ENCODE measurements at regions not wholly inside any gene's neighbourhood (a gene's known extent, or its start where the extent isn't known, plus 50 kb on each side); places are given as distances from the start of the nearest gene placed in this dataset.
"Not testable (repeated sequence)": the region's sequence is repeated elsewhere in the genome, so short reads cannot be mapped to it uniquely, and the experiment has no call there.

DNA sequence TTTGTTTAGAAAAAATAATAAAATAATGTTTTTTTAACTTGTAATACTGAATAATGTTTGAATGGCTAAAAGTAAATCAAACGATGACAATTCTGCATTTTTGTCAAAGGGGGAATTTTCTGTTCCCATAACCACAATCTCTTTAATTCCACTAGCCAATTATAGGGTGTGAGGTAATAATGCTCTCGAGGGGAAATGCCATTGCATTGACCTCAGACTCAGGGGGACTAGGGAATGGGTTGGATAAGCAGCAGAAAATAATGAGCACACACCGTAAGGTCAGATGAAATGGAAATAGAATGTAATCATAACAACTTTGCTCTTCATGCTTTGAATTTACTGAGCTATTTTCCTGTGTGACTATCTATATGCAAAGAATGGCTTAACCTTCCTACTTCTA, 584.7 kb downstream of the RFPL4B start:
- TF ChIP-seq, protein P1, sequence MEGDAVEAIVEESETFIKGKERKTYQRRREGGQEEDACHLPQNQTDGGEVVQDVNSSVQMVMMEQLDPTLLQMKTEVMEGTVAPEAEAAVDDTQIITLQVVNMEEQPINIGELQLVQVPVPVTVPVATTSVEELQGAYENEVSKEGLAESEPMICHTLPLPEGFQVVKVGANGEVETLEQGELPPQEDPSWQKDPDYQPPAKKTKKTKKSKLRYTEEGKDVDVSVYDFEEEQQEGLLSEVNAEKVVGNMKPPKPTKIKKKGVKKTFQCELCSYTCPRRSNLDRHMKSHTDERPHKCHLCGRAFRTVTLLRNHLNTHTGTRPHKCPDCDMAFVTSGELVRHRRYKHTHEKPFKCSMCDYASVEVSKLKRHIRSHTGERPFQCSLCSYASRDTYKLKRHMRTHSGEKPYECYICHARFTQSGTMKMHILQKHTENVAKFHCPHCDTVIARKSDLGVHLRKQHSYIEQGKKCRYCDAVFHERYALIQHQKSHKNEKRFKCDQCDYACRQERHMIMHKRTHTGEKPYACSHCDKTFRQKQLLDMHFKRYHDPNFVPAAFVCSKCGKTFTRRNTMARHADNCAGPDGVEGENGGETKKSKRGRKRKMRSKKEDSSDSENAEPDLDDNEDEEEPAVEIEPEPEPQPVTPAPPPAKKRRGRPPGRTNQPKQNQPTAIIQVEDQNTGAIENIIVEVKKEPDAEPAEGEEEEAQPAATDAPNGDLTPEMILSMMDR (IDR thresholded peaks at IDR 0.05), result no peak
- DNase-seq (ENCODE audit: low spot score) (no peak), ATAC-seq (ENCODE audit: low FRiP score) (no peak)

DNA sequence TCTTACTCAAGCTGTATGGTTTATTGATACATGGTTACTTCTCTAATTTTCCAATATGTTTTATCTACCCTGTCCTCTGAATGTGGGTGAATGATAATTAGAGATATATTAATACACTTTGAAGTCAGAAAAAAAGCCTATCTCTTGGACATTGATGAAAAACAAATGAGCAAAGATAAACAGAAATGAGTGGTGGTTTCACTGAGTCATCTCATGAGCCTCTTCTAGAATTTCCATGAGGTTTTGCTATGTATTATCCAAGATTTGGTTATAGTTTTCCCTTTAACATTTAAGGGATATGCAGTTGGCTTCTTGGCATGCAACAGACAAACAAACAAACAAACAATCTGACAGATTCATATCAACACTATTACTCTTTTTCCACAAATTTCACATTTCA, 586.8 kb downstream of the RFPL4B start:
- DNase-seq (ENCODE audit: low spot score) (no peak), ATAC-seq (ENCODE audit: low FRiP score) (no peak)
- TF ChIP-seq, protein P1 (IDR thresholded peaks at IDR 0.05), result no peak

DNA sequence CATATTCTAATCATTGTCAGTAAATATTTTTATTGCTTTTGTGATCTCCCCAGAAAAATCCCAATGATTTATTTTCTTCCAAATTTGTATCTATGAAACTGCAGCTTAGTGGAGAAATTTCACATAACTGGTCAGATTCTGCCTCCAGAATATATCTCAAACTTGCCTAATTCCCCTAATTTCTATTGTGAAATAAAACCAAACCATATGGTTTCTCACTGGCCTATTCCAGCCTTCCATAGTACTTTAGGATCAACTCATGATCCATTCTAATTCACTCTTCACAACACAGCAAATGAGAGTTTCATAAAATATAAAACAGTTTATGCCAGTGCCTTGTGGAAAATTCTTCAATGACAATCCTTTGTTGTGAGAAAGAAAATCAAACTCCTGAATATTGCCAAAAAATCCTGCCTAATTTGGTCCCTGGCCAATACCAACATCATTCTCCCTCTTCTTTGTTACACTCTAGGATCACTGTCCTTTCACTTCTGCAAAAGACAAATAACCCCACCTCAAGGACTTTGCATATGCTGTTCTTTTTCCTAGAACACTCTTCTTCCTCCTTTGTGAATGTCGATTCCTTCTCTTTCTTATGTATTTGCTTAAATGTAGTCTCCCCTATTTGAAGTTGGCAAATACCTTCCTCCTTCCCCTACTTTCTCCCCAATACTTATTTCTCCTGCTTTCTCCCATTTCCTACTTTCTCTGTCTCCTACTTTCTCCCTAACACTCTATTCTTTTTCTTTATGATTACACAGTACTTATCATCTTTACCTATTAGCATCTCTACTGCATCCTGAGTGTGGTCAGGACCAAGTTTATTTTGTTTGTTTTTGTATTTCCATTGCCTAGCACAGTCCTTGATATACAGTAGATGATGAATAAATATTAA, 587.5 kb downstream of the RFPL4B start:
- TF ChIP-seq, protein P1 (IDR thresholded peaks at IDR 0.05), result no peak
- no peak for DNase-seq (ENCODE audit: low spot score)
- no peak for ATAC-seq (ENCODE audit: low FRiP score)

DNA sequence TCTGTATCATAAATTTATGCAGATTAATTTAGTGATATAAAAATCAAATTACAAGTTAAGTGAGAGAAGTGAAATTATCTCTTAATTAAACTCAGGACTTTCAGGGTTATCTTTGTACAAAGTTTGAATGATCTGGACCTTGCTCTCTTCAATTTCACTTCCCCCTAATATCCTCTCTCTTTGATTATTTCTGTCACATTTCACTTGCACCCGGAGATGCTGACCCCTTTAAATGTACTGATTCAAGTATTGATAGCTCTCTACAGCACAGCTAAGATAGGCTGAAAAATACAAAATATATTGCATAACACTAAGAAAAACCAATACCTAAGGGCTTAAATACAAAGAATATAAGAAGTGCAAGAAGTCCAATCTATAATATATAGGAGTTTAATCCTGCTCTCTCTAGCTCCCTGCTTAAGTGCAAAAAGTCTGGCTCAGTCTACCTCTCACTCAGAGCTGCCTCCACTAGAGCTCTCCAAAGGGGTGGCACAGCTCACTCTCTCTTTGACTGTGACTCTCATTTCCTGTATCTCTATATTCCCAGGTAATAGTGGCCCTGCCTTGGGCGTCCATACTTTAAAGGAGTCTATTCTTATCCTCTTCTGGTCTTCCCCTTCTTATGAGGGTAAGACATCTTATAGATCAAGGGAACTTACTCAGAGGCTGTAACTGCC, 588.4 kb downstream of the RFPL4B start:
- TF ChIP-seq, protein P1 (IDR thresholded peaks at IDR 0.05), result no peak
- ATAC-seq (ENCODE audit: low FRiP score) (no peak), DNase-seq (ENCODE audit: low spot score) (no peak)

DNA sequence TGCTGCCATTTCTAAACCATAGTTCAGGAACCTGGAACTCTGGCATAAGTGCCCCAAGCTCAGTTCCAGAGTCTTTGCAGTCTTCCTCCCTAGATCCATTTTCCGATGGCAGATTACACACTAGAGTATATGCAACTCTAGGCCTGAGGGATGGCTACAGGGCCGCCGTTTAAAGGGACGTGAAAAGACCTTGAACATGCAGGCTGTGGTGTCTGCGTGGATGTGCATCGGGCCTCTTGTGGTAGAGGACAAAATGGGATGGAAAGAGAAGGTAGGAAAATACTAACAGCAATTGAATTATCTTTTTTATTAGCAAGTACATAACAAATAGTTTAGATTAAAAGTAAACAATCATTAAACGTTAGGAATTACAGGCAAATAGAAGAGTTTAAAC, 588.9 kb downstream of the RFPL4B start:
- no peak for DNase-seq (ENCODE audit: low spot score)
- TF ChIP-seq, protein P1 (IDR thresholded peaks at IDR 0.05), result no peak
- ATAC-seq (ENCODE audit: low FRiP score), result no peak

DNA sequence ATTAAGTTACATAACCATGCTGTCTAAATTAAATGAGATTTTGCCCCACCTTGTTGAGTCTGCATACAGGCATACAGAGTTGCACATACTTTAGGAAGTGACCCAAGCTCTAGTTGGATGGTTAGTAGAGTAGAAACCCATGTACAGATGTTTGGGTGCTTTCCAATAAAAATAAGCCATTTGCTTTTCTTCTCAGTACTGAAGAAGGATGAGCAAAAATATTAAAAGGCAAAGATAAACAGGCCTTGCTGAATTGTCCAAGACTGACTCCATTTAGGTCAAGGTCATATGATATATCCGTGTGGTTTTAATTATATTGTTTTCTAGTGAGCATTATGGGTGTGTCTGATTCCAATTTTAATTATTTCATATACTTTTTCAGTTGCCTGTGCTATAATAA, 589.4 kb downstream of the RFPL4B start:
- ATAC-seq (ENCODE audit: low FRiP score) (no peak), DNase-seq (ENCODE audit: low spot score) (no peak)
- TF ChIP-seq, protein P1 (IDR thresholded peaks at IDR 0.05), result no peak

DNA sequence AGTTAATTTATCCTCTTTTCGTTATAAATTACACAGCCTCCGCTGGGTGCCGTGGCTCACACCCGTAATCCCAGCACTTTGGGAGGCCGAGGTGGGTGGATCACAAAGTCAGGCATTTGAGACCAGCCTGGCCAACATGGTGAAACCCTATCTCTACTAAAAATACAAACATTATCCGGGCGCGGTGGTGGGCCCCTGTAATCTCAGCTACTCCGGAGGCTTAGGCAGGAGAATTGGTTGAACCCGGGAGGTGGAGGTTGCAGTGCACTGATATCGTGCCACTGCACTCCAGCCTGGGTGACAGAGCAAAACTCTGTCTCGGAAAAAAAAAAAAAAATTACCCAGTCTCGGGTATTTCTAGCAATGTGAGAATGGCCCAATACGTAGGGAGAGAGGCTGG, 590.6 kb downstream of the RFPL4B start:
- not testable (repeated sequence) for ATAC-seq (ENCODE audit: low FRiP score); DNase-seq (ENCODE audit: low spot score)
